Neuronal stem cell (in vitro differentiated cells): ENCODE measurements at regions not wholly inside any gene's neighbourhood (a gene's known extent, or its start where the extent isn't known, plus 50 kb on each side); places are given as distances from the start of the nearest gene placed in this dataset.

Experiments used
- DNase-seq: peaks from one replicate; pipeline ENCODE4 v3.0.0-alpha.2; 2013; ENCODE audit warnings: low spot score
- H2AFZ ChIP-seq: one replicate; pipeline ENCODE4 v1.6.1; 2013; ENCODE audit warnings: mild to moderate bottlenecking, low read length, inconsistent platforms
- H2AK5ac ChIP-seq: 2 replicates; pipeline ENCODE4 v1.6.1; 2013; ENCODE audit warnings: low read depth, mild to moderate bottlenecking, inconsistent platforms, low read length, moderate library complexity, mixed read lengths
- H2BK120ac ChIP-seq: 2 replicates; pipeline ENCODE4 v1.6.1; 2013; ENCODE audit warnings: low read depth, mild to moderate bottlenecking, inconsistent platforms, low read length, moderate library complexity, mixed read lengths
- H2BK12ac ChIP-seq: one replicate; pipeline ENCODE4 v1.6.1; 2013; ENCODE audit warnings: low read length, inconsistent platforms
- H2BK15ac ChIP-seq: 2 replicates; pipeline ENCODE4 v1.6.1; 2013; ENCODE audit warnings: mild to moderate bottlenecking, low read length, inconsistent platforms, mixed read lengths
- H2BK5ac ChIP-seq: one replicate; pipeline ENCODE4 v1.6.1; 2013; ENCODE audit warnings: inconsistent platforms, mild to moderate bottlenecking, low read length, moderate library complexity
- H3K14ac ChIP-seq: one replicate; pipeline ENCODE4 v1.6.1; 2013; ENCODE audit warnings: low read length, inconsistent platforms
- H3K18ac ChIP-seq: 2 replicates; pipeline ENCODE4 v1.6.1; 2013; ENCODE audit warnings: low read length, inconsistent platforms
- H3K23ac ChIP-seq: 2 replicates; pipeline ENCODE4 v1.6.1; 2013; ENCODE audit warnings: low read depth, mild to moderate bottlenecking, mixed read lengths, low read length, inconsistent platforms; ENCODE audit not compliant: poor library complexity
- H3K27ac ChIP-seq: replicated peaks from 3 replicates; pipeline ENCODE4 v1.5.1; 2013; ENCODE audit warnings: low read length, inconsistent platforms
- H3K27me3 ChIP-seq, 3 experiments: 2 replicates each; pipeline ENCODE4 v1.6.1; 2013; ENCODE audit warnings: low read length in 3 of 3, mild to moderate bottlenecking in 2 of 3, inconsistent platforms in 1 of 3, low read depth in 1 of 3, mixed read lengths in 1 of 3, moderate library complexity in 1 of 3; ENCODE audit not compliant: control insufficient read depth in 3 of 3, insufficient read depth in 3 of 3
- H3K36me3 ChIP-seq, 2 donors: replicated peaks in 1 of 2; 2 replicates each; pipeline ENCODE4 v1.6.1; 2013; ENCODE audit warnings: low read length in 2 of 2; ENCODE audit not compliant: control insufficient read depth in 2 of 2, insufficient read depth in 2 of 2
- H3K4ac ChIP-seq: 2 replicates; pipeline ENCODE4 v1.6.1; 2013; ENCODE audit warnings: inconsistent platforms, mild to moderate bottlenecking, low read length, moderate library complexity
- H3K4me1 ChIP-seq, 2 donors: 1 replicate in 1 of 2; 2 replicates in 1 of 2; pipeline ENCODE4 v1.6.1; 2013; ENCODE audit warnings: low read length in 2 of 2, low read depth in 1 of 2; ENCODE audit not compliant: control insufficient read depth in 2 of 2, insufficient read depth in 1 of 2
- H3K4me2 ChIP-seq: one replicate; pipeline ENCODE4 v1.6.1; 2013; ENCODE audit warnings: mild to moderate bottlenecking, low read length, inconsistent platforms; ENCODE audit not compliant: insufficient read depth, poor library complexity, severe bottlenecking
- H3K4me3 ChIP-seq, 2 donors: 2 replicates each; pipeline ENCODE4 v1.5.1; 2013; ENCODE audit warnings: low read length in 2 of 2, mild to moderate bottlenecking in 2 of 2, inconsistent platforms in 1 of 2, moderate library complexity in 1 of 2
- H3K79me1 ChIP-seq: one replicate; pipeline ENCODE4 v1.6.1; 2013; ENCODE audit warnings: low read depth, mild to moderate bottlenecking, inconsistent platforms, low read length, moderate library complexity
- H3K9ac ChIP-seq: one replicate; pipeline ENCODE4 v1.6.1; 2013; ENCODE audit warnings: mild to moderate bottlenecking, low read depth, low read length, inconsistent platforms; ENCODE audit not compliant: poor library complexity
- H3K9me3 ChIP-seq, 2 donors: replicated peaks in 1 of 2; 2 replicates each; pipeline versions ENCODE3 to v1.6.1; 2013; ENCODE audit warnings: low read length in 2 of 2, mild to moderate bottlenecking in 2 of 2, inconsistent platforms in 1 of 2, low read depth in 1 of 2, mixed read lengths in 1 of 2, moderate library complexity in 1 of 2; ENCODE audit not compliant: control insufficient read depth in 2 of 2, insufficient read depth in 1 of 2
- H4K8ac ChIP-seq: one replicate; pipeline ENCODE4 v1.6.1; 2013; ENCODE audit warnings: low read depth, mild to moderate bottlenecking, inconsistent platforms, low read length, moderate library complexity
- H4K91ac ChIP-seq: one replicate; pipeline ENCODE4 v1.6.1; 2013; ENCODE audit warnings: low read length, low read depth, mild to moderate bottlenecking, inconsistent platforms; ENCODE audit not compliant: poor library complexity
- WGBS, 2 donors: extraction: QIAGEN DNeasy Blood & Tissue Kit; methylation state at CpG; one replicate each; pipeline ENCODE4 v1.1.7; 2013; ENCODE audit warnings: missing lambda C conversion rate in 2 of 2, mixed read lengths in 1 of 2; ENCODE audit not compliant: insufficient read length in 2 of 2, insufficient replicate concordance in 1 of 2; ENCODE audit errors: extremely low coverage in 2 of 2; 5-methylcytosine and 5-hydroxymethylcytosine counted together

GRCh38 chr1:234776876-234777855 lies 167.2 kb upstream of the IRF2BP2 start:
- no peak overlapping the region for H4K91ac ChIP-seq
- peak overlapping the region; percentile 9 for H2AK5ac ChIP-seq
- H3K36me3 ChIP-seq = no peaks in the 10 kb centered on the region
- no peaks in the 10 kb centered on the region for H3K79me1 ChIP-seq
- peak overlapping the region; percentile 4 for H3K18ac ChIP-seq
- H3K27me3 ChIP-seq = peaks cover 0 to 46% (median 6%) of the 10 kb centered on the region in 3 experiments
- no CpG with 5 or more reads among the region's 14 CpGs for WGBS, 2 donors
- no peak overlapping the region for H3K27ac ChIP-seq
- no peak overlapping the region for H4K8ac ChIP-seq
- no peak overlapping the region for H3K4ac ChIP-seq
- no peak overlapping the region for H2AFZ ChIP-seq
- no peak overlapping the region for H3K4me3 ChIP-seq
- H3K4me2 ChIP-seq = no peak overlapping the region
- no peak for DNase-seq
- peak overlapping the region; percentile 2 for H2BK5ac ChIP-seq
- peaks cover 0 to 3% of the 10 kb centered on the region in 2 donors for H3K9me3 ChIP-seq
- H2BK15ac ChIP-seq = peak overlapping the region; percentile 2
- H2BK120ac ChIP-seq = peak overlapping the region; percentile 7
- H3K23ac ChIP-seq = no peak overlapping the region
- H3K9ac ChIP-seq = no peak overlapping the region
- H2BK12ac ChIP-seq = no peak overlapping the region
- no peak overlapping the region for H3K14ac ChIP-seq
- H3K4me1 ChIP-seq = peaks cover 4% of the 10 kb centered on the region in 2 donors

GRCh38 chr1:234776256-234776875 lies 166.4 kb upstream of the IRF2BP2 start:
- Histone ChIP-seq H2AFZ (no peak overlapping the region), H2BK5ac (peak overlapping the region; percentile 2), H2AK5ac (peak overlapping the region; percentile 9), H3K79me1 (no peaks in the 10 kb centered on the region), H3K36me3 (no peaks in the 10 kb centered on the region), H3K23ac (peak overlapping the region; percentile 18), H3K14ac (peak overlapping the region; percentile 76), H3K9ac (peak overlapping the region; percentile 3), H2BK15ac (peak overlapping the region; percentile 2), H3K27ac (no peak overlapping the region), H3K27me3 (peaks cover 0 to 38% (median 6%) of the 10 kb centered on the region in 3 experiments), H3K4me3 (no peak overlapping the region), H3K18ac (peak overlapping the region; percentile 41), H3K9me3 (peaks cover 0 to 3% of the 10 kb centered on the region in 2 donors), H4K91ac (no peak overlapping the region), H3K4me1 (peaks cover 6 to 11% of the 10 kb centered on the region in 2 donors), H2BK120ac (peak overlapping the region; percentile 7), H4K8ac (no peak overlapping the region), H3K4me2 (no peak overlapping the region), H3K4ac (peak overlapping the region; percentile 5), H2BK12ac (peak overlapping the region; percentile 3)
- DNase-seq = no peak
- WGBS, 2 donors = no CpG with 5 or more reads among the region's 12 CpGs

GRCh38 chr1:234775477-234776246 lies 165.7 kb upstream of the IRF2BP2 start:
- peaks cover 0 to 3% of the 10 kb centered on the region in 2 donors for H3K9me3 ChIP-seq
- H3K79me1 ChIP-seq = no peaks in the 10 kb centered on the region
- H4K8ac ChIP-seq = no peak overlapping the region
- H2BK12ac ChIP-seq = no peak overlapping the region
- no peak overlapping the region for H2BK5ac ChIP-seq
- no peak overlapping the region for H3K14ac ChIP-seq
- H3K4ac ChIP-seq = no peak overlapping the region
- no peak overlapping the region for H3K18ac ChIP-seq
- no peak overlapping the region for H2AFZ ChIP-seq
- no peak overlapping the region for H3K4me2 ChIP-seq
- H3K23ac ChIP-seq = no peak overlapping the region
- no peak overlapping the region for H3K4me3 ChIP-seq
- WGBS, 2 donors = no CpG with 5 or more reads among the region's 12 CpGs
- H2BK120ac ChIP-seq = no peak overlapping the region
- H4K91ac ChIP-seq = no peak overlapping the region
- peaks cover 0 to 31% (median 6%) of the 10 kb centered on the region in 3 experiments for H3K27me3 ChIP-seq
- no peak overlapping the region for H3K27ac ChIP-seq
- H3K36me3 ChIP-seq = no peaks in the 10 kb centered on the region
- H2BK15ac ChIP-seq = no peak overlapping the region
- H3K9ac ChIP-seq = no peak overlapping the region
- peaks cover 6 to 11% of the 10 kb centered on the region in 2 donors for H3K4me1 ChIP-seq
- no peak for DNase-seq
- H2AK5ac ChIP-seq = no peak overlapping the region
